ENCODE measurements at regions not wholly inside any gene's neighbourhood (a gene's known extent, or its start where the extent isn't known, plus 50 kb on each side); places are given as distances from the start of the nearest gene placed in this dataset.
A peak's percentile ranks its signal among the peaks of the same experiment; 100 is the strongest.

DNA sequence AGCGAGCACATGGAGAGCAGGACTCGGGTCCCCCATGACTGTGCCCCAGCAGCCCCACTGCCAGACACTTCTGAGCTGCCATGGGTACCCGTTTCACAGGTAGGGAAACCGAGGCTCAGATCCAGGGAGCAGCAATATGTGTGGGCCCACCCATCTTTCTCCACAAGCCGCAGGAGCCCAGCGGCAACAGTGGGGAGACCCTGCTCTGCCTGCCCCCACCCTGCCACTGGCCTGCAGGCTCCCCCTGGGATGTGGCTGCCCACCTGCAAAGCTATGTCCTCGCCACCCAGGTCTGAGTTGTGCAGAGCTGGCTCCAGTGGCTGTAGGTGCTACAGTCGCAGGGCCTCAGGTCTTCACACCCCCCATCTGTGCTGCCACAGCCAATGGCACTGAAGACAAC lies 50.6 kb upstream of the C1QTNF9B start:
- no peaks in the 10 kb centered on the region for H3K27me3 ChIP-seq (ENCODE audit: low read length)
- H3K9me2 ChIP-seq (replicated peaks; ENCODE audit: insufficient read depth, low read length) = no peaks in the 10 kb centered on the region
- DNase-seq = no peak
- H2AFZ ChIP-seq (ENCODE audit: low read length) = no peak overlapping the region
- H3K27ac ChIP-seq (ENCODE audit: low read length) = no peak overlapping the region
- H3K9me3 ChIP-seq (ENCODE audit: low read length) = no peaks in the 10 kb centered on the region
- no peak overlapping the region for H3K4me2 ChIP-seq (ENCODE audit: low read depth, low read length, poor library complexity, severe bottlenecking)
- no peaks in the 10 kb centered on the region for H3K36me3 ChIP-seq (ENCODE audit: insufficient read depth, low read length)
- H3K79me2 ChIP-seq (ENCODE audit: low read length) = no peaks in the 10 kb centered on the region
- H4K20me1 ChIP-seq (ENCODE audit: insufficient read depth, low read depth, low read length) = no peaks in the 10 kb centered on the region
- H3K4me1 ChIP-seq (ENCODE audit: low read length) = no peaks in the 10 kb centered on the region
- H3K4me3 ChIP-seq (ENCODE audit: low read length) = no peak overlapping the region
- H3K9ac ChIP-seq (ENCODE audit: low read length) = no peak overlapping the region

DNA sequence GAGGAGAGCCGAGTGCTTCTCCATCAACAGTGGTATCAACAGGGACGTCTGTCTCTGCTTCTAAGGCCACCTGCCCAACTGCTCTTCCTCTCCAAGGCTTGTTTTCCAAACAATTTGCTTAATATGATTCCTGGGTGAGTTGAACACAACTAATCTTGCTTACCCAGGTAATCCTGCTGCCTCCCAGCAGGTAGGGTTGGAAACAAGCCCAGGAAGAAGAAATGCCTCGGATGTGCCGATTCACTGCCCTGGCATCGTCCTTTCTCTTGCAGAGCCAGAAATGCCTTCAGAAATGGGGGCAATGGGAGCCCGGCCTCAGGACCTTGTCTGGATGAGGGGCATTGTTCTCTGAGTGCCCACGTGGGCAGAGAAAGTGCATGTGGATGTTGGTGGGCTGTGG lies 51.9 kb upstream of the C1QTNF9B start:
- Histone ChIP-seq H3K9ac (ENCODE audit: low read length) (no peak overlapping the region), H3K9me3 (ENCODE audit: low read length) (no peaks in the 10 kb centered on the region), H2AFZ (ENCODE audit: low read length) (no peak overlapping the region), H3K4me2 (ENCODE audit: low read depth, low read length, poor library complexity, severe bottlenecking) (no peak overlapping the region), H3K27ac (ENCODE audit: low read length) (no peak overlapping the region), H3K4me3 (ENCODE audit: low read length) (no peak overlapping the region), H4K20me1 (ENCODE audit: insufficient read depth, low read depth, low read length) (no peaks in the 10 kb centered on the region), H3K27me3 (ENCODE audit: low read length) (no peaks in the 10 kb centered on the region), H3K9me2 (replicated peaks; ENCODE audit: insufficient read depth, low read length) (no peaks in the 10 kb centered on the region), H3K79me2 (ENCODE audit: low read length) (no peaks in the 10 kb centered on the region), H3K4me1 (ENCODE audit: low read length) (no peaks in the 10 kb centered on the region), H3K36me3 (ENCODE audit: insufficient read depth, low read length) (no peaks in the 10 kb centered on the region)
- DNase-seq = no peak

DNA sequence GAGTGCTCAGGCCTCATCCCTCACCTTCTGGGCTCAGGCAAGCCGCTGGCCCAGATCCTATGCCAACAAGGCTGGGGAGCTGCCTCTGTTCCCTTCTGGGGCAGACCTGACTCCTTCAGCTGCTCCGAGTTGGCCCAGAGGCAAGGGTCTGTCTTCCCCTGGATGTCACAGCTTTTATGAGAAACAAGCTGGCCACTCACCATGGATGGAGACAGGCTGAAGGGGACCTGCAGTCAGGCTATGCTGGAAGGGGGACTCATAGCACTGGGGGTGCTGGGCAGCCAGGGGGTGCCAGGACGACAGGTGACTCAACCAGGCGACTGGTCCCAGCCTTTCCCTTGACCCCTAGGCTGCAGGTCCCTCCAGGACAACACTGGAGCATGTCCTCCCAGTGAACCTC lies 52.4 kb upstream of the C1QTNF9B start:
- no peak overlapping the region for H2AFZ ChIP-seq (ENCODE audit: low read length)
- H3K4me3 ChIP-seq (ENCODE audit: low read length) = no peak overlapping the region
- H3K9me3 ChIP-seq (ENCODE audit: low read length) = no peaks in the 10 kb centered on the region
- H3K36me3 ChIP-seq (ENCODE audit: insufficient read depth, low read length) = no peaks in the 10 kb centered on the region
- no peaks in the 10 kb centered on the region for H3K27me3 ChIP-seq (ENCODE audit: low read length)
- no peaks in the 10 kb centered on the region for H3K79me2 ChIP-seq (ENCODE audit: low read length)
- no peak overlapping the region for H3K4me2 ChIP-seq (ENCODE audit: low read depth, low read length, poor library complexity, severe bottlenecking)
- no peaks in the 10 kb centered on the region for H3K9me2 ChIP-seq (replicated peaks; ENCODE audit: insufficient read depth, low read length)
- no peaks in the 10 kb centered on the region for H3K4me1 ChIP-seq (ENCODE audit: low read length)
- H3K27ac ChIP-seq (ENCODE audit: low read length) = no peak overlapping the region
- H3K9ac ChIP-seq (ENCODE audit: low read length) = no peak overlapping the region
- H4K20me1 ChIP-seq (ENCODE audit: insufficient read depth, low read depth, low read length) = no peaks in the 10 kb centered on the region
- DNase-seq = no peak

- Histone ChIP-seq H3K27me3 (ENCODE audit: low read length) (no peaks in the 10 kb centered on the region), H3K4me3 (ENCODE audit: low read length) (no peak overlapping the region), H3K9ac (ENCODE audit: low read length) (no peak overlapping the region), H3K9me2 (replicated peaks; ENCODE audit: insufficient read depth, low read length) (no peaks in the 10 kb centered on the region), H3K4me2 (ENCODE audit: low read depth, low read length, poor library complexity, severe bottlenecking) (no peak overlapping the region), H3K9me3 (ENCODE audit: low read length) (no peaks in the 10 kb centered on the region), H3K27ac (ENCODE audit: low read length) (no peak overlapping the region), H2AFZ (ENCODE audit: low read length) (no peak overlapping the region), H3K4me1 (ENCODE audit: low read length) (no peaks in the 10 kb centered on the region), H4K20me1 (ENCODE audit: insufficient read depth, low read depth, low read length) (no peaks in the 10 kb centered on the region), H3K79me2 (ENCODE audit: low read length) (no peaks in the 10 kb centered on the region), H3K36me3 (ENCODE audit: insufficient read depth, low read length) (no peaks in the 10 kb centered on the region)
- DNase-seq = no peak
These were observed 53.6 kb upstream of the C1QTNF9B start for GRCh38 chr13:23950736-23951510.

DNA sequence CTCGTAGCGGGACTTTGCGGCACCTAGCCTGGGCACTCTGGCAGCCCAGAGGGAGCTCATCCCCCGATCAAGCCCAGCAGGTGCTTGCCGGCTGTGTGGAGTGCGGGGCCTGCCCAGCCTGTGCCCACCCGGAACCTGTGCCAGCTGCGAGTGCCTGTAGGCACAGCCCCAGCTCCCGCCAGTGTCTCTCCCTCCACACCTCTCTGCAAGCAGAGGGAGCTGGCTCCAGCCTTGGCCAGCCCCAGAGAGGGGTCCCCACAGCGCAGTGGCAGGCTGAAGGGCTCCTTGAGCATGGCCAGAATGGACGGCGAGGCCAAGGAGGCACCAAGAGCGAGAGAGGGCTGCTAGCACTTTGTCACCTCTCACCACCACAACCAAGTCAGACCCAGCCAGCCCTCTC lies 55.5 kb upstream of the C1QTNF9B start:
- no peaks in the 10 kb centered on the region for H3K4me1 ChIP-seq (ENCODE audit: low read length)
- H3K27ac ChIP-seq (ENCODE audit: low read length) = no peak overlapping the region
- H3K4me2 ChIP-seq (ENCODE audit: low read depth, low read length, poor library complexity, severe bottlenecking) = no peak overlapping the region
- no peak overlapping the region for H2AFZ ChIP-seq (ENCODE audit: low read length)
- H3K27me3 ChIP-seq (ENCODE audit: low read length) = no peaks in the 10 kb centered on the region
- no peaks in the 10 kb centered on the region for H3K36me3 ChIP-seq (ENCODE audit: insufficient read depth, low read length)
- no peak overlapping the region for H3K4me3 ChIP-seq (ENCODE audit: low read length)
- H3K9me3 ChIP-seq (ENCODE audit: low read length) = no peaks in the 10 kb centered on the region
- no peaks in the 10 kb centered on the region for H4K20me1 ChIP-seq (ENCODE audit: insufficient read depth, low read depth, low read length)
- no peaks in the 10 kb centered on the region for H3K79me2 ChIP-seq (ENCODE audit: low read length)
- H3K9me2 ChIP-seq (replicated peaks; ENCODE audit: insufficient read depth, low read length) = no peaks in the 10 kb centered on the region
- DNase-seq = no peak
- no peak overlapping the region for H3K9ac ChIP-seq (ENCODE audit: low read length)

DNA sequence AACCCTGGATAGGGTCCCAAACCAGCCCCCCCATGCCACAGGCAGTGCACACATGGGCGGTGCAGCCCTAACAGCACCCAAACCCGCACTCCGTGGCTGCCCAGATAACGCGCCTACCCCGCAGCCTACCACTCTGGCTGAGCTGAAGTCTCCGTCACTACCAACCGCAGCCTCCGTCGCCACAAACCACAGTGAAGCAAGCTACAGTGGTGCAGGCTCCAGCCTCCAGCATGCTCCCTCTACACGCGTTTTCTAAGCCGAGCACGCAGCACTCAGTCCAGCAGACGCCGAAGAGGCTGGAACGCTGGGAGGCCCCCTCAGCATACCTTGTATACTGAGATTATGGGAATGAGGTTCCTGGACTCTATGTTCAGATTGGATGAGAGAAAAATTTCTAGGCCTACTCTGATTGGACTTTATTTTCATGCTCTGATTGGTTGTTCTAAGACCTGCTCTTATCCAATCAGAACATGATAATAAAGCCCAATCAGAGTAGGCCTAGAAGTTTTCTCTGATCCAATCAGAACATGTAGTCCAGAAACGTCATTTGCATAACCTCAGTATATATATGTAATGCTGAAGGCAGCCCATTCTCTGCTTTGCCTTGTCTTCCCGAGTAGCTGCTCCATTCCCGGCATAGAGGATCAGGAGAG lies 56.7 kb upstream of the C1QTNF9B start:
- Histone ChIP-seq H3K36me3 (ENCODE audit: insufficient read depth, low read length) (no peaks in the 10 kb centered on the region), H3K9me3 (ENCODE audit: low read length) (no peaks in the 10 kb centered on the region), H2AFZ (ENCODE audit: low read length) (no peak overlapping the region), H3K4me3 (ENCODE audit: low read length) (no peak overlapping the region), H4K20me1 (ENCODE audit: insufficient read depth, low read depth, low read length) (no peaks in the 10 kb centered on the region), H3K79me2 (ENCODE audit: low read length) (no peaks in the 10 kb centered on the region), H3K9me2 (replicated peaks; ENCODE audit: insufficient read depth, low read length) (no peaks in the 10 kb centered on the region), H3K27me3 (ENCODE audit: low read length) (no peaks in the 10 kb centered on the region), H3K4me2 (ENCODE audit: low read depth, low read length, poor library complexity, severe bottlenecking) (no peak overlapping the region), H3K27ac (ENCODE audit: low read length) (no peak overlapping the region), H3K9ac (ENCODE audit: low read length) (no peak overlapping the region), H3K4me1 (ENCODE audit: low read length) (no peaks in the 10 kb centered on the region)
- peak; percentile 42 for DNase-seq

GRCh38 chr13:23955064-23955463 lies 57.8 kb upstream of the C1QTNF9B start:
- H3K9me2 ChIP-seq (replicated peaks; ENCODE audit: insufficient read depth, low read length) = no peaks in the 10 kb centered on the region
- DNase-seq = no peak
- H3K27ac ChIP-seq (ENCODE audit: low read length) = no peak overlapping the region
- no peaks in the 10 kb centered on the region for H3K4me1 ChIP-seq (ENCODE audit: low read length)
- H3K9ac ChIP-seq (ENCODE audit: low read length) = no peak overlapping the region
- H3K27me3 ChIP-seq (ENCODE audit: low read length) = no peaks in the 10 kb centered on the region
- H3K9me3 ChIP-seq (ENCODE audit: low read length) = no peaks in the 10 kb centered on the region
- H2AFZ ChIP-seq (ENCODE audit: low read length) = no peak overlapping the region
- no peaks in the 10 kb centered on the region for H3K79me2 ChIP-seq (ENCODE audit: low read length)
- no peak overlapping the region for H3K4me2 ChIP-seq (ENCODE audit: low read depth, low read length, poor library complexity, severe bottlenecking)
- H4K20me1 ChIP-seq (ENCODE audit: insufficient read depth, low read depth, low read length) = no peaks in the 10 kb centered on the region
- no peak overlapping the region for H3K4me3 ChIP-seq (ENCODE audit: low read length)
- no peaks in the 10 kb centered on the region for H3K36me3 ChIP-seq (ENCODE audit: insufficient read depth, low read length)

DNA sequence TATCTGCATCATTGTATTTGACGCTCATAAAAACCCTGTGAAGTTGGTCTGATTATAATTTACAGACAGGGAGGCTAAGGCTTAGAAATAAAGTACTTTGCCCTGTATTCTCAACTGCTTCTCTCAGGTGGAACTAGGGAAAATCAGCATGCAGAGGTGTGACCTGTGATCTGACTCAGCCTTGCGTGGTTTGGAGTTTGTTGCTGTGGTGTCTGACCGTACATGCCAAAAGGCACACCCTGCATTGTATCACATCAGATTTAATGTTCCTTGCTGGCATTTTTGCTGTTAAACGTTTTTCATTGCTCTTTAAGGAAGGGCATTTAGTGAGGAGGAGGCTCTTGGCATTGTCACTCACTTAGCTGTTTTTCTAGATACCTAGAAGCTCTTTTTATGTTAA lies 58.8 kb upstream of the C1QTNF9B start:
- no peak overlapping the region for H3K4me3 ChIP-seq (ENCODE audit: low read length)
- no peaks in the 10 kb centered on the region for H3K36me3 ChIP-seq (ENCODE audit: insufficient read depth, low read length)
- no peak for DNase-seq
- H2AFZ ChIP-seq (ENCODE audit: low read length) = no peak overlapping the region
- H3K79me2 ChIP-seq (ENCODE audit: low read length) = no peaks in the 10 kb centered on the region
- no peaks in the 10 kb centered on the region for H4K20me1 ChIP-seq (ENCODE audit: insufficient read depth, low read depth, low read length)
- H3K9me2 ChIP-seq (replicated peaks; ENCODE audit: insufficient read depth, low read length) = no peaks in the 10 kb centered on the region
- H3K4me1 ChIP-seq (ENCODE audit: low read length) = no peaks in the 10 kb centered on the region
- H3K27ac ChIP-seq (ENCODE audit: low read length) = no peak overlapping the region
- H3K9me3 ChIP-seq (ENCODE audit: low read length) = no peaks in the 10 kb centered on the region
- no peak overlapping the region for H3K4me2 ChIP-seq (ENCODE audit: low read depth, low read length, poor library complexity, severe bottlenecking)
- H3K9ac ChIP-seq (ENCODE audit: low read length) = no peak overlapping the region
- no peaks in the 10 kb centered on the region for H3K27me3 ChIP-seq (ENCODE audit: low read length)
